Nephron progenitor cell (in vitro differentiated cells): ENCODE measurements at regions not wholly inside any gene's neighbourhood (a gene's known extent, or its start where the extent isn't known, plus 50 kb on each side); places are given as distances from the start of the nearest gene placed in this dataset.

ENCODE experiments used
- DNase-seq: peaks from one replicate; pipeline ENCODE4 v3.0.0; 2021
- H3K27ac Mint-ChIP-seq: 2 replicates; pipeline ENCODE4 v1.8.0; 2021; ENCODE audit warnings: mild to moderate bottlenecking, moderate library complexity, mixed read lengths
- H3K27me3 Mint-ChIP-seq: 2 replicates; pipeline ENCODE4 v1.8.0; 2021; ENCODE audit warnings: mild to moderate bottlenecking, low read depth, mixed read lengths; ENCODE audit not compliant: poor library complexity
- H3K36me3 Mint-ChIP-seq: 2 replicates; pipeline ENCODE4 v1.8.0; 2021; ENCODE audit warnings: low read depth, mixed read lengths
- H3K4me1 Mint-ChIP-seq: 2 replicates; pipeline ENCODE4 v1.8.0; 2021; ENCODE audit warnings: mixed read lengths
- H3K4me3 Mint-ChIP-seq: 2 replicates; pipeline ENCODE4 v1.8.0; 2021; ENCODE audit warnings: mild to moderate bottlenecking, moderate library complexity, mixed read lengths
- H3K9me3 Mint-ChIP-seq: 2 replicates; pipeline ENCODE4 v1.8.0; 2021; ENCODE audit warnings: mild to moderate bottlenecking, moderate library complexity, mixed read lengths
- CTCF ChIP-seq: fragments of 200-600 bp; sonication (generic); IDR thresholded peaks from 2 replicates; pipeline ENCODE4 v1.5.0; 2021; ENCODE audit warnings: antibody characterized with exemption

- Mint-ChIP-seq H3K9me3 (peaks cover 25% of the 10 kb centered on the region), H3K4me3 (no peak overlapping the region), H3K36me3 (peaks cover 9% of the 10 kb centered on the region), H3K4me1 (no peaks in the 10 kb centered on the region), H3K27me3 (no peaks in the 10 kb centered on the region), H3K27ac (no peak overlapping the region)
- no peak for DNase-seq
- no peak for TF ChIP-seq CTCF
Measured at GRCh38 chr18:1983746-1984515, 587.4 kb downstream of the METTL4 start.

- Mint-ChIP-seq H3K9me3 (no peaks in the 10 kb centered on the region), H3K36me3 (no peaks in the 10 kb centered on the region), H3K4me3 (no peak overlapping the region), H3K27ac (no peak overlapping the region), H3K27me3 (peaks cover 5% of the 10 kb centered on the region), H3K4me1 (peaks cover 12% of the 10 kb centered on the region)
- no peak for DNase-seq
- TF ChIP-seq CTCF, result no peak
Measured at GRCh38 chr18:1993866-1994265, 577.4 kb downstream of the METTL4 start.

GRCh38 chr18:1994471-1994870 is 576.8 kb downstream of the METTL4 start:
- no peaks in the 10 kb centered on the region for H3K36me3 Mint-ChIP-seq
- no peak for TF ChIP-seq CTCF
- no peak overlapping the region for H3K27ac Mint-ChIP-seq
- no peaks in the 10 kb centered on the region for H3K9me3 Mint-ChIP-seq
- DNase-seq, result no peak
- H3K4me3 Mint-ChIP-seq, result no peak overlapping the region
- peaks cover 12% of the 10 kb centered on the region for H3K4me1 Mint-ChIP-seq
- H3K27me3 Mint-ChIP-seq, result peaks cover 5% of the 10 kb centered on the region

- H3K9me3 Mint-ChIP-seq, result no peaks in the 10 kb centered on the region
- H3K4me3 Mint-ChIP-seq, result no peak overlapping the region
- DNase-seq, result no peak
- H3K27me3 Mint-ChIP-seq, result peaks cover 5% of the 10 kb centered on the region
- H3K27ac Mint-ChIP-seq, result no peak overlapping the region
- no peak for TF ChIP-seq CTCF
- no peaks in the 10 kb centered on the region for H3K36me3 Mint-ChIP-seq
- H3K4me1 Mint-ChIP-seq, result peaks cover 12% of the 10 kb centered on the region
Measured at GRCh38 chr18:1995041-1995612, 576.2 kb downstream of the METTL4 start.

GRCh38 chr18:1998121-1998520 is 573.2 kb downstream of the METTL4 start:
- DNase-seq, result no peak
- Mint-ChIP-seq H3K9me3 (no peaks in the 10 kb centered on the region), H3K4me1 (peaks cover 12% of the 10 kb centered on the region), H3K4me3 (no peak overlapping the region), H3K27me3 (peaks cover 5% of the 10 kb centered on the region), H3K36me3 (no peaks in the 10 kb centered on the region), H3K27ac (peak overlapping the region; percentile 5)
- TF ChIP-seq CTCF, result no peak

GRCh38 chr18:1999387-1999786 is 571.9 kb downstream of the METTL4 start:
- H3K4me1 Mint-ChIP-seq, result peaks cover 12% of the 10 kb centered on the region
- H3K4me3 Mint-ChIP-seq, result no peak overlapping the region
- H3K9me3 Mint-ChIP-seq, result no peaks in the 10 kb centered on the region
- H3K27me3 Mint-ChIP-seq, result peaks cover 5% of the 10 kb centered on the region
- H3K36me3 Mint-ChIP-seq, result no peaks in the 10 kb centered on the region
- DNase-seq, result no peak
- TF ChIP-seq CTCF, result no peak
- no peak overlapping the region for H3K27ac Mint-ChIP-seq
